ENCODE measurements at regions not wholly inside any gene's neighbourhood (a gene's known extent, or its start where the extent isn't known, plus 50 kb on each side); places are given as distances from the start of the nearest gene placed in this dataset.

GRCh38 chr6:93123585-93123984 is 295.8 kb downstream of the EPHA7 start:
- TF ChIP-seq CTCF (IDR thresholded peaks at IDR 0.05) (no peak), POLR2A (IDR thresholded peaks at IDR 0.05) (no peak)

All from breast epithelium (tissue), 3 donors.